ENCODE measurements at regions not wholly inside any gene's neighbourhood (a gene's known extent, or its start where the extent isn't known, plus 50 kb on each side); places are given as distances from the start of the nearest gene placed in this dataset.

- no peak for TF ChIP-seq CTCF (IDR thresholded peaks at IDR 0.05; ENCODE audit: low read length)
- TF ChIP-seq EZH2 (optimal IDR thresholded peaks at IDR 0.05; ENCODE audit: low read depth, low read length), result no peak
Measured at GRCh38 chr4:138630666-138631065, 384.9 kb upstream of the NOCT start.
